Stimulated activated CD4-positive, alpha-beta T cell treated with anti-CD3 and anti-CD28 coated beads, Interleukin-15, amount 100 ng/mL, for 24 hours (primary cell): ENCODE measurements at regions not wholly inside any gene's neighbourhood (a gene's known extent, or its start where the extent isn't known, plus 50 kb on each side); places are given as distances from the start of the nearest gene placed in this dataset.
A peak's percentile ranks its signal among the peaks of the same experiment; 100 is the strongest.

Experiments
- DNase-seq: peaks from one replicate; pipeline ENCODE4 v3.0.0-alpha.2; 2020

GRCh38 chr16:87060034-87060986, 256.9 kb downstream of the C16orf95 start:
- DNase-seq, result no peak

GRCh38 chr16:87061243-87061920, 255.8 kb downstream of the C16orf95 start:
- no peak for DNase-seq

- DNase-seq, result peak; percentile 76
Observed at GRCh38 chr16:87062569-87063442, 254.4 kb downstream of the C16orf95 start.

GRCh38 chr16:87063543-87063942, 253.6 kb downstream of the C16orf95 start:
- DNase-seq, result no peak

DNA sequence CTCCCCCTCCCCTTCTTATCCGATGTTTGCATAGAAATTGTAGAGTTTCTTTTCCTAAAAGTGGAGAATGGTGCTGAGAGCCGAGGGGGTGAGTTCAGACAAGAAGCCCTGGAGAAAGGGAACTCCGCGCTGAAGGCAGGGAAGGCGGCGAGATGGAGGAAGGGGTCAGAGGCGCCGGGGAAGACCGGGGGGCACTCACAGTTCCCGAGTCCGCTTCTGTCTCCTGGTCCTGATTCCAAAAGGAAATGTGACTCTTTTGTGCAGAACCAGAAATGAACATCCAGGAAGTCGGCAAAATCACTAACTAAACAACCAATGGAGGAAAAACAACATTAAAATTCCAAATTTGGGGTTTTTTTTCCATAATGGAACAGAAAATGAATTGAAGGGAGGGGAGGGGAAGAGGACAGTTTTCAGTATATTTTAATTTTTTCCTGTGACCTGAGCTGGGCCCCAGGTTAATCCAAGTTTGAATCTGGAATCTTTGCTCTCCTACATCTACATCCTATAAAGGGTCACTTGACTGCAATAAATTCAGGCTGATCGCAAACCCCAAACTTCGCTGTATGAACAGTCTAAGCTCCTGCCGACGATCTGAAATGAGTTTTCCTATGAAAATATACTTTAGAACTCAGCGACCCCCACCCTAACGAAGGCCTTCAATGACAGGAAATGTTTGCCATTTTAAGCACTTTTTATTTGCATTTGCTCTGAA, 252.3 kb downstream of the C16orf95 start:
- DNase-seq, result no peak

DNA sequence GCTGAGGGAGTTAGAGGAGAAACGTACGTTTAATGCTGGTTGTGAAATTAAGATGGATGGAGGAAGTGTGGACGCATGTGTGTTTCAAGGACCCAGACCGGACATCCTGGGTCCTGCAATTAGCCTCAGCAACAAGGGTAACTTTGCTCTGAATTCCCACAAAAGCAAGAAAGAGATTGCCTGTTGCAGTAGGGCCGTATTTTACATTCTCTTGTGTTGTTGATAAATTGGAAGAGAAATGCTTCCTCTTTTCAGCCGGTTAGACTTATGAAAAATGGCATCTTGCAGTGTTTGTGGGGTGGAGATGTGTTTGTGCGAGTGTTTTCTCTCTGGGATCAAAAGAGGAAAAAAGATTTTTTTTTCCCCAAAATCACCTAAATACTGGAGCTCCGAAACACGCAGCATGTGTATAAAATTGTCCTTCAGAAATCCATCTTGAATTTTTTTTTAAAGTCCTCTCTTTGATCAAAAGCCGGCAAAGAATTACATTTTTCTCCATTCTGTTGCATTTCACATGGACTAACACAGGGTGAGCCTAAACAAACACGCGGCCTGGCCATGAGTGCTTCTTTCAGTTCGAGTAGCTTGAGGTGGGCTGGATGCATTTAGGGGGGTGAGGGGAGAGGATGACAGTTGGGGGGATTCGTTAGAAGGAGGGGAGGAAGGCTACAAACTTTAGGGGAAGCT, 251.6 kb downstream of the C16orf95 start:
- DNase-seq, result no peak

DNA sequence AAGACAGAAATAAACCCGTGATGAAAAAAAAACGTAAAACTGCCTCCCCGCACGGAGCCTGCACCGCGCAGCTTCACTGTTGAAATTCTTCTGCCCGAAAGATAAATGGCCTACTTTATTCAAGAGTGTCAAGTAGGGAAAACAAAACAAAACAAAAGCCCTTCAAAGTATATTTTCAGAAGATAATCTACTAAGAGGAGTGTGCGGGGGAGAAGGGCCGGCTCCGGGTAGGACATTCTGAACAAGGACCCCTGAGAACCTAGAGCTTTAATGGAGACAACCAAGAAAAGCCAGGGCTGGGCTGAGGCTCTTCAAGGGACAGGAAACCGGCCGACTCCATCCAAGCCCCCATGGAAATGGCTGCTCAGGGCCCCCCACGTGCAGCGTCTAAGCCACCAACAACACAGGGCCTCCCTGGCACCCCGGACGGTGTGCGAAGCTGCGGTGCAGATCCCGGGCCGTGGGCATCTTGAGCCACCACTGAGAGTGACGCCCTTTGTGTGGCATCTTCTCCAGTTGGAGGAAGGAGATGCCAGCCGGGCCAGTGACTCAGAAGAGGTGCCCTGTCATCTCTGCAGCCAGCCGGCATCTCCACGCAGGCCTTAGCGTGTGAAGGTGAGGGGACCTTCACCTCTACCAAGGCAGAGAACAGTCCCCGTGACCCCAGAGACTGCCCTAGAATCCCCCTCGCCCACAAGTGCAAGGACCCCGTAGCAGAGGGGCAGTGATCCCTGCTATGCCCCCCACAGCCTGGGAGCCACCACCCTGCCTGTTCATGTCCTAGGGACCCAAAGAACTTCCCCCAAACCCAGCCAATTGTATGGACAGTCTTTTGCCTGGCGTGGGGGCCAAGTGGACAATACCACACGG, 250.8 kb downstream of the C16orf95 start:
- DNase-seq, result no peak

DNA sequence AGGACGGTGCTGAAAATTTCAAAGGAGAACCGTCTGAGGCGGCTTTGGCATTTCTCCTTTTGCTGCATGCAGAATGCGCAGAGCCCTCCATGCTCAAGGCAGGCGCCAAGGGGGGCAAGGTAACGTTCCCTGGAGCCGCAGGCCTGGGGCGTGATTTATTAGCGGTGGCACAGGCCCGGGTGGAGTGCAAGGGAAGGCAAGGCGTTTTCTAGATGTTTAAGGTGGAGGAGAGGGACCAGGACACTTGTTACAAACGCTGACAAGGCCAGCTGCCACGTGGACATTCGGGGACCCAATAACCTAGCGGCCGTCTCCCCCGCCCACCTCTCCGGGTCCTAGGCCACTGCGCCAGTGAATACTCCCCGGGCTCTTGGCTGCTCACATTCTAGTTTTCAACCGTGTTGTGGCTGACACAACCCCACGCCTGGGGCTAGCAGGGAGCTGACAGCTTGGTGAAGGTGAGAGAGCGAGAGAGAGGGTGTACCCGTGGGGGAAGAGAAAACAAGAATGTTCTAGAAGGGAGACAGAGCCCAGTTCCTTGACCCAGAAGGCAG, 250.1 kb downstream of the C16orf95 start:
- no peak for DNase-seq

GRCh38 chr16:87067836-87068761, 249.1 kb downstream of the C16orf95 start:
- no peak for DNase-seq

DNA sequence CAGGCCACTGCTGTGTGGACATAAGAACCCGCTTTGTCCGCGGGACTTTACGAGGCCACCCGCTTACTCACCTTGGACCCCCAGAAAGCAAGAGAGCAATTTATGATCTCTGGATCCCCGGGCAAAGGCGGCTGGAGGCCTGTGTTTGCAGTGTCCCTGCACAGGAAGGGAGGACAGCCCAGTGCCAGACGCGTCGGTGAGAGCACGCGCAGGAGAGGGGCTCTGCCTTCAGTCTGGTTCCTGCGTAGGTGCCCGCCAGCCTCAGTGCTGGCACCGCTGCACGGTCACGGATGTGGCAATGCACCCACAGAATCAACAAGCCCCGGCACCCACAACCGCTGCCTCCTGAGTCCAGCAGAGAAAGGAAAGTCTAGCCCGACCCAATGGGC, 248.4 kb downstream of the C16orf95 start:
- no peak for DNase-seq

- no peak for DNase-seq
Observed at GRCh38 chr16:87070657-87071056, 246.5 kb downstream of the C16orf95 start.

DNA sequence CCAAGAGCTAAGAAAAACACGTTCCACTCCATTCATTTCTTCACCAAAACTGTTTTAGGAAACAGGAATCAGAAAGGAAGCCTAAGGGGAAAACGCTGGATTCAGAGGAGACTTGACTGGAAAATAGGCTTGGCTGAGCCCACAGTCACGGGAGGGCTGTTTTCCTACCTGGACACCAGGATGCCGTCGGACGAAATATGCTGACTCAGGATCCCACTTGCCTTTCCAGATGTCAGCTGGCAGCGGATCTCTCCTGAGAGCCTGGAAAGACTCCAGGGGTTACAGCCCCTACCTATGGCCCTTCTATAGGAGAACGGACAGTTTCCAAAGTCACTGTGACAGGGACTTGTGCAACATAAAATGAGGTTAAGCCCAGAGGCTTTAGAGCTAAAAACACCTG, 245.1 kb downstream of the C16orf95 start:
- DNase-seq, result no peak

GRCh38 chr16:87074641-87075318, 242.4 kb downstream of the C16orf95 start:
- no peak for DNase-seq

- DNase-seq, result no peak
Observed at GRCh38 chr16:87075319-87075860, 241.8 kb downstream of the C16orf95 start.

- DNase-seq, result no peak
Observed at GRCh38 chr16:87076331-87076949, 240.8 kb downstream of the C16orf95 start.

DNA sequence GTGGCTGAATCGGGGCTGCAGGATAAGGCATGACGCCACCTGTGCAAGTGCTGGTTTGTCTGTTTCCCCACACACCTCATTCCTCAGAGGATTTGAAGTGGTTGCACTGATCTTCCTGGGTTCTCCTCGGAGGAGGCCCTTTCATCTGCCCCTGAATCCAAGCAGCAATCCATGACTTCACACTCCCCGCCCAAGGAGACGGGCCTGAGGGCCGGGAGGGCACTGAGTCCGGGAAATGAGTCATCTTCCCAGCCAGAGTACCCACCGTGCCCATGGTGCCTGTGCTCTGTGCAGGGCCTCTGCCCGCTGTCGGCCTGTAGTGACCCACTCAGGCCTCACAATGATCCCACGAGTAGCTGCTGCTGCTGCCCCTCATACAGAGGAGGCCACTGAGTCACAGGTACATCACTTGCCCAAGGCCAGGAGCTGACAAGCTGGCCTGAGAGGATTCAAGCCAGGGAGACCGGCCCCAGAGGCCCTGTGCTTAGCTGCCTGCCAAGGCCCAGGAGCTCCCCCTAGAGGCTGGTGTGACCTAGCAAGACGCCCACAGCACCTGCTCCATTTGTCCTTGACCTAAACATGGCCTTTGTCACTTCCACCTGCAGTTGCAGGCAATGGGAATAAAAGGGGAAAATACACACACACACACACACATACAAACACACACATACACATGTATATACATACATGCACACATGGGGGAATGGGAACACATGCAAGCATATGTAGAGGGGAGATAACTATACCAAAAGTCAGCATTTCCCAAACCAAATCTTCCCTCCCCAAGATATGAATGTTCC, 240.0 kb downstream of the C16orf95 start:
- peak; percentile 73 for DNase-seq

- DNase-seq, result no peak
Observed at GRCh38 chr16:87077750-87078127, 239.5 kb downstream of the C16orf95 start.
